A549 (cell line): ENCODE measurements at regions not wholly inside any gene's neighbourhood (a gene's known extent, or its start where the extent isn't known, plus 50 kb on each side); places are given as distances from the start of the nearest gene placed in this dataset.

ENCODE experiments used
- ATAC-seq, 2 experiments: fragments of 200-7000 bp in 1 of 2; fragments of >200 bp in 1 of 2; cut with Nextera tagmentation in 1 of 2; cut with Tn5 transposase in 1 of 2; 3 replicates each; pipeline versions ENCODE4 v1.8.0 to v1.9.1; 2018 to 2020; ENCODE audit warnings: mild to moderate bottlenecking in 1 of 2, moderate library complexity in 1 of 2
- CTCF ChIA-PET: fragments of 300-600 bp; sonication (Branson Sonifier 250); formaldehyde crosslinking; extraction: SDS; loops from one replicate; lab custom pipeline; 2021; ENCODE audit warnings: antibody characterized with exemption, inconsistent platforms; lab: Yijun Ruan, JAX
- POLR2A ChIA-PET: fragments of 350-600 bp; formaldehyde crosslinking; extraction: SDS; loops from one replicate; lab custom pipeline; 2021; ENCODE audit warnings: antibody characterized with exemption, inconsistent platforms; lab: Yijun Ruan, JAX
- DNase-seq, 2 experiments: peaks; one replicate each; pipeline versions ENCODE4 v3.0.0 to v3.0.0-alpha.2; 2011 to 2016; ENCODE audit warnings: low read depth in 1 of 2, low spot score in 1 of 2
- FAIRE-seq: peaks from 2 replicates; lab custom pipeline; 2011; peaks lifted over from hg19 to GRCh38; lab: Jason Lieb, UNC
- H3K27ac ChIP-seq, 2 experiments: fragments of >200 bp; sonication (Bioruptor Twin); formaldehyde crosslinking; 3 replicates each; pipeline ENCODE4 v1.5.1; 2016 to 2017
- H3K4me1 ChIP-seq: fragments of >200 bp; sonication (Bioruptor Twin); formaldehyde crosslinking; 3 replicates; pipeline ENCODE4 v1.6.1; 2016
- H3K4me2 ChIP-seq: fragments of >200 bp; sonication (Bioruptor Twin); formaldehyde crosslinking; 3 replicates; pipeline ENCODE4 v1.6.1; 2016
- H3K4me3 ChIP-seq: fragments of >200 bp; sonication (Bioruptor Twin); formaldehyde crosslinking; 3 replicates; pipeline ENCODE4 v1.5.1; 2016
- H3K9me3 ChIP-seq: fragments of >200 bp; sonication (Bioruptor Twin); formaldehyde crosslinking; 3 replicates; pipeline ENCODE4 v1.6.1; 2016
- CBX2 ChIP-seq: fragments of 200-600 bp; sonication (generic); IDR thresholded peaks from 2 replicates; pipeline ENCODE4 v1.6.1; 2016; ENCODE audit warnings: low read depth, mild to moderate bottlenecking, borderline replicate concordance
- CBX8 ChIP-seq: fragments of 200-600 bp; sonication (generic); IDR thresholded peaks from 2 replicates; pipeline ENCODE4 v1.6.1; 2016
- CHD4 ChIP-seq: fragments of 200-600 bp; sonication (generic); IDR thresholded peaks from 2 replicates; pipeline ENCODE4 v1.6.1; 2016; ENCODE audit warnings: antibody characterized with exemption, mild to moderate bottlenecking, borderline replicate concordance
- CTCF ChIP-seq: fragments of >200 bp; sonication (Bioruptor Twin); formaldehyde crosslinking; IDR thresholded peaks from 3 replicates; pipeline ENCODE4 v1.5.1; 2016
- EP300 ChIP-seq, 2 experiments: fragments of >200 bp; sonication (Bioruptor Twin); formaldehyde crosslinking; IDR thresholded peaks; 2 replicates in 1 of 2; 3 replicates in 1 of 2; pipeline ENCODE4 v1.6.1; 2016 to 2017
- FOSB ChIP-seq: fragments of 250-450 bp; sonication (Bioruptor Pico); IDR thresholded peaks from 2 replicates; pipeline ENCODE4 v1.5.0; 2020; ENCODE audit warnings: mild to moderate bottlenecking, moderate library complexity
- JUN ChIP-seq, 2 experiments: fragments of >200 bp; sonication (Bioruptor Twin); formaldehyde crosslinking; IDR thresholded peaks; 2 replicates in 1 of 2; 3 replicates in 1 of 2; pipeline ENCODE4 v1.6.1; 2016 to 2017
- KDM5A ChIP-seq: fragments of 200-600 bp; sonication (generic); IDR thresholded peaks from 2 replicates; pipeline ENCODE4 v1.6.1; 2016; ENCODE audit warnings: antibody characterized with exemption, mild to moderate bottlenecking
- MAX ChIP-seq: IDR thresholded peaks from 2 replicates; pipeline ENCODE4 v1.6.1; 2012
- MYC ChIP-seq: IDR thresholded peaks from 2 replicates; pipeline ENCODE4 v1.6.1; 2012; ENCODE audit warnings: mild to moderate bottlenecking, inconsistent platforms, low read length, improper control_type of control experiment, borderline replicate concordance
- PHF8 ChIP-seq: fragments of 200-600 bp; sonication (generic); IDR thresholded peaks from 2 replicates; pipeline ENCODE4 v1.6.1; 2016; ENCODE audit warnings: low read depth, mild to moderate bottlenecking, antibody characterized with exemption, moderate library complexity, borderline replicate concordance
- POLR2A ChIP-seq: IDR thresholded peaks from 2 replicates; pipeline ENCODE4 v1.6.1; 2012; ENCODE audit warnings: mild to moderate bottlenecking, low read length
- RAD21 ChIP-seq, 2 experiments: fragments of >200 bp in 1 of 2; sonication (Bioruptor Twin) in 1 of 2; formaldehyde crosslinking in 1 of 2; IDR thresholded peaks in 1 of 2; conservative IDR thresholded peaks in 1 of 2; 2 replicates in 1 of 2; 3 replicates in 1 of 2; pipeline ENCODE4 v1.6.1; 2012 to 2018; ENCODE audit warnings: inconsistent platforms in 1 of 2
- SMC3 ChIP-seq: fragments of >200 bp; sonication (Bioruptor Twin); formaldehyde crosslinking; IDR thresholded peaks from 3 replicates; pipeline ENCODE4 v1.6.1; 2018; ENCODE audit warnings: inconsistent platforms
- TFCP2L1 ChIP-seq: fragments of 250-450 bp; sonication (Bioruptor Pico); IDR thresholded peaks from 2 replicates; pipeline ENCODE4 v1.5.0; 2021; ENCODE audit warnings: mild to moderate bottlenecking
- ZFP36 ChIP-seq: fragments of 450-650 bp; IDR thresholded peaks from 2 replicates; pipeline ENCODE4 v1.6.1; 2014; ENCODE audit warnings: borderline replicate concordance; ENCODE audit not compliant: partially characterized antibody
- ZNF302 ChIP-seq: fragments of 250-450 bp; sonication (Bioruptor Pico); IDR thresholded peaks from 2 replicates; pipeline ENCODE4 v1.9.0; 2021; ENCODE audit warnings: inconsistent platforms, mild to moderate bottlenecking, moderate library complexity
- WGBS: methylation state at CpG from one replicate; pipeline ENCODE4 v1.1.6; 2017; ENCODE audit errors: missing lambda C conversion rate; 5-methylcytosine and 5-hydroxymethylcytosine counted together

DNA sequence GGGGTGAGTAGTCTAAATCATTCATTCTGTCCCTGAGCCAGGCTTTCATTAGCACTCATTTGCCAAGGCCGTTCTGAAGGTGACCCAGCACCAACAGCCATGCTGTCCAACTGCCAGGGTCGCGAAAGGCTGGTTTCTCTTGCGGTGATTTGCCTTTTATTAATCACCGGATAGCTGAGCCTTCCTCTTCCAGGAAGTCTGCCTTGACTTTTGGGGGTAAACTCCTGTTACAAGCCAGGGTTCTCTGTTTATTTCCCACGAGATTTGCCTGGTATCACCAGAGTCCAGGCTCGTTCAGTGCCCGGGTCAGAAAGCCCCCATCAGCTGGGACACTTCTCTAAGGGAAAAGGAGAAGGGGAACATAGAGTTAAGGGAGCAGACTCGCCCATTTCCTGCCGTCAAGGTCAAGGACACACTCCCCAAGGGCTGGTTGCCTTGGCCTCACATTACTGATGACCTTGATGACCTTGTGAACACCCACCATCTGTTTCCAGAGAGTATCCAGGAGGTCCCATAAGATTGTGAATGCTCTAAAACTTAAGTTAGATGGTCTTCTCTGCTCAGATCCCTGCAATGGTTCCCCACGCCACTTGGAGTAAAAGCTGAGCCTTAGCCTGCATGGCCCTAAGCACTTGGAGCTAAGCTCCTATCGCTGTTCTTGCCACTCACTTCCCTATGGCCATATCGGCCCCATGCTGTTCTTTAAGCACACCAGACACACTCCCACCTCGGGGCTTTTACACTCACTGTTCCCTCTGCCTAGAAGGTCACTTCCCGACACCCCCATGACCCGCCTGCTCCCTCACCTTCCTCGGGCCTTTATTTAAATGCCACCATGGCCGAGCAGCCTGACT lies 96.0 kb upstream of the EPCAM start:
- Histone ChIP-seq H3K4me3 (peak overlapping the region; percentile 41), H3K4me1 (peaks cover 53% of the 10 kb centered on the region), H3K27ac (peak overlapping the region; percentile 85 to 95), H3K4me2 (peak overlapping the region; percentile 85), H3K9me3 (no peaks in the 10 kb centered on the region)
- POLR2A ChIA-PET, result no interaction called here
- no peak for DNase-seq
- TF ChIP-seq ZNF302 (CRISPR knock-in tag) (no peak), ZFP36 (peak; percentile 48)
- CTCF ChIA-PET, result interaction anchor here (0.6 to 7.5 kb wide), 36 partner anchors 9 to 311 kb away, joined by 3 to 95 read pairs (median 4); no protein-coding TSS in a partner anchor
- ATAC-seq, result no peak
- FAIRE-seq, result no peak
- WGBS, result 82% methylated on average over 18 of the region's 18 CpGs

DNA sequence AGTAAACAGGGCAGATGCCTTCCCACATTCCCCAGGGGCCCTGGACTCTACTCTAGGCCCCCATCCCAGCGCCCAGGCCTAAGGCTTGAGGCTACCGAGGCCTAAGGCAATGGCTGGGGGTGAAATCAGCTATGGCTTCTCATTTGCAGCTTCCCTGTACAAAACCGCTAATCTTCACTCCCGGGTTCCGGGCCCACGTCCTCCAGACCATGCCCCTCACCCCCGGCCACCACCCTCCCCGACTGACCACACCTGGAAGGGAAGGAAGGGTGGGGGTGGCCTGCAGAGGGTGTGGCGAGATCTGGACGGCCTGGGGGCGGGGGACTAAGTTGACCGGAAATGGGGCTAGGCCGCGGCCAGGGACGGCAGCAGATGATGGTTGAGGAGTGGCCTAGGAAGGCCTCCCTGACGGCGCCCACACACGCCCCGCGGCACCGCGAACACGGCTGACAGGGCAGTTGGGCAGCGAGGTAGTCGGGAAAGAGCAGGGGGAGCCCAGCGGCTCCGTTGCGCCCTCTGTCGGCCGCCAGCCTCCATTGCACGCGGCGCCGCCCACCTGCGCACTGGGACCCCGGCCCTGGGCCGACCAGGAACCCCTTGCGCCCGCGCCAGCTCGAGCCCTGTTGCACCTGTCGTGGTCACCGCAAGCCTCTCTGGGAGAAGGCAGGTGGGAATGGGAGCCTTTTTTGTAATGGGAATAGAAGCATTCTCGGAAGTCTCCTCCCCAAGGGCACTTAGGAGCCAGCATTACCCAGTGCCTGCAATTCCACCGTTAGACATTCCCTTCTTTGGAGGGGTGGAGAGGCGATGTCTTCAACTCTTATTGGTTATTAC lies 95.9 kb upstream of the CALM2 start:
- 10% methylated on average over 31 of the region's 46 CpGs for WGBS
- DNase-seq (peak; percentile 86 to 89), FAIRE-seq (no peak)
- H3K4me3 ChIP-seq, result peak overlapping the region; percentile 41
- no peaks in the 10 kb centered on the region for H3K9me3 ChIP-seq
- CTCF ChIA-PET, result interaction anchor here (0.6 to 7.5 kb wide), 56 partner anchors 9 to 310 kb away, joined by 3 to 95 read pairs (median 4); no protein-coding TSS in a partner anchor
- peak; percentile 99 for TF ChIP-seq SMC3
- no peak for TF ChIP-seq ZFP36
- TF ChIP-seq MAX, result peak; percentile 75
- TF ChIP-seq ZNF302 (CRISPR knock-in tag), result no peak
- TF ChIP-seq JUN (IDR thresholded peaks at IDR 0.05), result peak in 1 of 2 experiments; percentile 64; a peak in 1 of 5 replicates
- peak; percentile 99 for TF ChIP-seq CTCF
- TF ChIP-seq FOSB, result no peak
- peak; percentile 87 to 99 for TF ChIP-seq RAD21 (conservative IDR thresholded peaks at IDR 0.05 in 1 of 2, IDR thresholded peaks at IDR 0.05 in 1 of 2)
- TF ChIP-seq MYC, result 0 out of 2 replicates have a peak, but pooled peaks have one; percentile 48
- TF ChIP-seq EP300 (IDR thresholded peaks at IDR 0.05), result 0 out of 5 replicates have a peak, but pooled peaks of 1 of the 2 experiments have one; percentile 25
- TF ChIP-seq POLR2A, result peak; percentile 16; the same call in 1 of the 2 replicates
- TF ChIP-seq TFCP2L1 (CRISPR knock-in tag), result no peak
- no peak for TF ChIP-seq CBX2
- TF ChIP-seq KDM5A, result 0 out of 2 replicates have a peak, but pooled peaks have one; percentile 39
- TF ChIP-seq PHF8, result peak; percentile 62
- TF ChIP-seq, all 56 proteins: peak for 10
- Histone ChIP-seq H3K4me1 (peaks cover 53% of the 10 kb centered on the region), H3K27ac (peak overlapping the region; percentile 85 to 95), H3K4me2 (peak overlapping the region; percentile 85)
- POLR2A ChIA-PET, result interaction anchor here (0.6 kb wide), 1 partner anchor 205 kb away, joined by 3 read pairs; no protein-coding TSS in a partner anchor
- ATAC-seq, result peak; percentile 52 to 80

DNA sequence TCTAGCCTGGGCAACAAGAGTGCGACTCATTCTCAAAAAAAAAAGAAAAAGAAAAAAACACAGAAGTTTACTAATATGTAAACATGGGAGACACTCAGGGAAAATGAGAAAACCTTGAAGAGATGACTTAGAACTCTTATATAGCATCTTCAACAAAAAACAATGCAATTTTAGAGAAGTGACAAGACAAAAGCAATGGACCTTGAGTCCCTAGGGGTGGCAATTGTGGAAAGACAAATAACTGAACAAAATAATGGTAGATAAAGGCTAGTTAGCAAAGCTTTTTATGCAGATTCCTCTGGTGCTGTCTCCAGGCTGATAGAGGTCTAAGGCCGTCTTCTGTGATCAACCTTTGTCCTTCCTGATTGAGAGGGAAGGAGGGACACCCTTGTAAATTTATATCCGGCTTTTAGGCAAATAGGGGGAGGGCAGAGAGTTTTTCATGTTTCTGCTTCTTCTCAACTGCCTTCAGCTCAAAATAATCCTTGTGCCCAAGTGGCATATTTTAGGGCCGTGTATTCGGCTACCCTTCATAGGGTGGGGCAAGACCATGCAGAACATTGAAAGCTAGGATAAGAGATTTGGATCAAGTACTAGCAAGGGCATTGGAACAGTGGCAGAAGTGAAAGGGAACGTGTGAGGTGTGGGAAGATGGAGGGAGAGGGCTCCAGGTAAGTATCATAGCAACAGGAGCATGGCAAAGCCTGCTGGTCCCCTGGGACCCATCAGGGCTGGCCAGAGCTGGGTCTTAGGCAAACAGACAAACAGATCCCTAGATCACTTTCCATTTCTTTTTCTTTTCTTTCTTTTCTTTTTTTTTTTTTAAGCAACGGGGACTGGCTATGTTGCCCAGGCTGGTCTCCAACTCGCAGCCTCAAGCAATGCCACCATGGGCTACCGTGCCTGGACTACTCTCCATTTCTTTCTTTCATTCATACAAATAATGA lies 95.0 kb upstream of the CALM2 start:
- Histone ChIP-seq H3K4me1 (peaks cover 53% of the 10 kb centered on the region), H3K4me2 (peak overlapping the region; percentile 85), H3K9me3 (no peaks in the 10 kb centered on the region), H3K4me3 (no peak overlapping the region), H3K27ac (peak overlapping the region; percentile 85 to 95)
- FAIRE-seq (no peak), DNase-seq (peak in 1 of 2 experiments; percentile 29), ATAC-seq (peak in 1 of 2 experiments; percentile 1; a peak in 2 of 6 replicates)
- 74% methylated on average over 9 of the region's 9 CpGs for WGBS
- CTCF ChIA-PET, result interaction anchor here (0.6 to 7.5 kb wide), 45 partner anchors 8 to 348 kb away, joined by 3 to 95 read pairs (median 5); no protein-coding TSS in a partner anchor
- POLR2A ChIA-PET, result no interaction called here
- TF ChIP-seq CBX8 (no peak), CHD4 (0 out of 2 replicates have a peak, but pooled peaks have one; percentile 2)
